VCaP (cell line): ENCODE measurements at regions not wholly inside any gene's neighbourhood (a gene's known extent, or its start where the extent isn't known, plus 50 kb on each side); places are given as distances from the start of the nearest gene placed in this dataset.

ENCODE experiments used
- H3K27ac ChIP-seq: fragments of 450-650 bp; 2 replicates; pipeline ENCODE4 v1.5.1; 2017
- CTCF ChIP-seq: fragments of 450-650 bp; conservative IDR thresholded peaks from 2 replicates; pipeline ENCODE4 v1.5.1; 2017; ENCODE audit warnings: mild to moderate bottlenecking, moderate library complexity

GRCh38 chr10:59020502-59020901 lies 155.9 kb upstream of the PHYHIPL start:
- H3K27ac ChIP-seq = no peak overlapping the region
- TF ChIP-seq CTCF = no peak

- no peak overlapping the region for H3K27ac ChIP-seq
- no peak for TF ChIP-seq CTCF
These were observed 150.3 kb upstream of the PHYHIPL start for GRCh38 chr10:59025981-59026765.

- H3K27ac ChIP-seq = no peak overlapping the region
- no peak for TF ChIP-seq CTCF
These were observed 148.3 kb upstream of the PHYHIPL start for GRCh38 chr10:59027975-59028655.

- TF ChIP-seq CTCF = no peak
These were observed 142.8 kb upstream of the PHYHIPL start for GRCh38 chr10:59033622-59034021.

DNA sequence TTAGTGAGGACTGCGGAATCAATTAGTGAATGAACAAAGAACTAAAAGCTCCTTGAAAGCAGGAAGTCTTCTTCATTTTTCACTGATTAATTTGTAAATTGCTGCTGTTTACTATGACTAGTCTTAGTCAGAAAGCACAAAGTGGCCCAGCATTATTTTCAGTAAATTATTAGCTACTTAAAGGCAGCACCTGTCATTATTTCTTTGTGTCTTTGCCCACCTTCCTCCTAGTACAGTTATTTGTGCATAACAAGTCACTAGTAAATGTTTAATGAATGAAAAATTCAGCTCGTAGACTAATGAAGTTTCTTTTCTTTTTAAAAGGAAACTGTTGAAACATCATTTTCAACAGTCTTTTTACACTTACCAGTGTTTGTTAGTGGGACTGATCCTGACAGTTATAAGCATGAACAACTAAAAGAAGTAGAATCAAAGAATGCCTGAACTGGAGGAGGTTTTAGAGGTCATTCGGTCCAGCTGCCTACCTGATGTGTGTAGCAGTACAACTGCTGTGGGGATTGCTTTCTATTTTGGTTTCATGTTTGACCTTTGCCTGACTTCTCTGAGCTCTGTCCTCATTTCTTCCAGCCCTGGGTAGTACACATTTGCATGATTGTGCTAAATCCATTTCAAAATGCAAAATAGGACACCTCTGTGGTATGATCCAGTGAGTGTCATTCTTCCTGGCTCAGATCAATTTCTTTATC lies 140.0 kb upstream of the PHYHIPL start:
- no peak for TF ChIP-seq CTCF
- H3K27ac ChIP-seq = no peak overlapping the region

More at GRCh38 chr10:59033622-59034021, 142.8 kb upstream of the PHYHIPL start:
- no peak overlapping the region for H3K27ac ChIP-seq

GRCh38 chr10:59037018-59037389 lies 139.4 kb upstream of the PHYHIPL start:
- no peak overlapping the region for H3K27ac ChIP-seq
- TF ChIP-seq CTCF = no peak

DNA sequence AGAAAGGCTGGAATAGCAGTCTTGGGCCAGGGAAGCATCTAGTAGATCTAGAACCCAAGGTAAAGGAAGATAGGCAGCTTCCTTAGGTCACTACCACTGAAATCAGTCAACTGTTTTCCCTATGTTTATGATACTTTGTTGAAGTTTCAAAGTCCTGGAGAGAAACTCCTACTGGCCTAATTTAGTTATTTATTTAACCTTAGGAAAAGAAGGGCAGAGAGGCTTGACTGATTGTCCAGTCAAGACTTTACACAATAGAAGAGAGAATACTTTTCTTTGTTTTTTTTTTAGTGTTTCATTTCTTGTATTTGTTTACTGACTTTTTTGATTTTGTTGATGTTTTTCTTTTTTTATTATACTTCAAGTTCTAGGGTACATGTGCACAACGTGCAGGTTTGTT lies 138.9 kb upstream of the PHYHIPL start:
- no peak for TF ChIP-seq CTCF
- H3K27ac ChIP-seq = no peak overlapping the region
